ENCODE measurements at regions not wholly inside any gene's neighbourhood (a gene's known extent, or its start where the extent isn't known, plus 50 kb on each side); places are given as distances from the start of the nearest gene placed in this dataset.

DNA sequence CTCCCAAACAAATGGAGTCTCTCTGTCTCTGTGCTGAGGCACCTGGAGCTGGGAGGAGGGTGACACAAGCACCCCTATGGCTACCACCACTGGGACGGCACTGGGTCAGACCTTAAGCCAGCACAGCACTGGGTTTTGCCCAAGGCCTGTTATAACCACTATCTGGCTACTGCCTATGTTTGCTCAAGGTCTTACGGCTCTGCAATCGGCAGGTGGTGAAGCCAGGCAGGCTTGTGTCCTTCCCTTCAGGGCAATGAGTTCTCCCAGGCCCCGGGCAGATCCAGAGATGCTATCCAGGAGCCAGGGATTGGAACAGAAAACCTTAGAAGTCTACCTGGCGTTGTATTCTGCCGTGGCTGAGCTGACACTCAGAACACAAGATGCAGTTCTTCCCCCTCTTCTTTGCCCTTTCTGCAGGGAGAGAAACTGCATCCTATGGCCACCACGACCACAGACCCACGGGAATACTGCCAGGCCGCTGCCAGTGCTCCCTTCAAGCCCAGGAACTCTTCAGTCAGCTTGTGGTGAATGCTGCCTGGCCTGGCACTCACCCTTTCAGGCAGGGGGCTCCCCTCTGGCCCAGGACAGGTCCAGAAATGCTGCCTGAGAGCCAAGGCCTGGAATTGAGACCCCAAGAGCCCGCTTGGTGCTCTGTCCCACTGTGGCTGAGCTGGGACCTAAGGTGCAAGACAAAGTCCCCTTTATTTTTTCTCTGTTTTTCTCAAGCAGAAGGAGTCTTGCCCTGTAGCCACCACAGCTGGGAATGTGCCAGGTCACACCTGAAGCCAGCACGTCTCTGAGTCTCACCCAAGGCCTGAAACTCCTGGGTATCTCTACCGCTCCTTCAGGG, 67.0 kb upstream of the FRMD1 start:
- no peak overlapping the region for H3K4me3 ChIP-seq (ENCODE audit: low read length)
- no peaks in the 10 kb centered on the region for H3K36me3 ChIP-seq (ENCODE audit: insufficient read depth, low read depth, low read length)
- H3K27ac ChIP-seq (ENCODE audit: low read length): no peak overlapping the region
- H3K9me3 ChIP-seq (ENCODE audit: insufficient read depth, low read depth, low read length): no peaks in the 10 kb centered on the region
- H3K27me3 ChIP-seq (ENCODE audit: insufficient read depth, low read length): no peaks in the 10 kb centered on the region; the same call in 1 of the 2 replicates
- H3K4me1 ChIP-seq (ENCODE audit: insufficient read depth, low read length): no peaks in the 10 kb centered on the region
- H3K9ac ChIP-seq (ENCODE audit: low read depth, low read length): no peak overlapping the region

DNA sequence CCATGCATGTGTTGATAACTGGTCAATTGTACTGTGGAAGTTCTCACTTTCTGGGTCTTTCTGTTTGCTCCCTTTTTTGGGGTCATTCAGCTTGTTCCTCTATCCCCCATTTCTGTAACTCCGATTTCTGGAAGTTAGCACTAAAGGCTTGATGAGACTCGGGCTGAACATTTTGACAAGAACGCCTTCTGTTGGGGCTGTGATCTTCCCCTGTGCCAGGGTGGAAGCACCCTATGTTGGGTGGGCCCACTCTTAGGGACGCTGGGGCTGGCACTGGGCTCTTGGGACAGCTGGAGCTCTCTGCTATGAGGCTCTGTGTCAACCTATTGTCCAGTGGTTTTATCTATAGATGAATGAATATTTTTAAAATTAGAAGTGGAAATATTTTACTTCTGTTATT, 60.1 kb upstream of the FRMD1 start:
- Histone ChIP-seq H3K27me3 (ENCODE audit: insufficient read depth, low read length) (0 out of 2 replicates have a peak, but pooled peaks cover under 1% of the 10 kb centered on the region), H3K4me3 (ENCODE audit: low read length) (no peak overlapping the region), H3K4me1 (ENCODE audit: insufficient read depth, low read length) (no peaks in the 10 kb centered on the region), H3K36me3 (ENCODE audit: insufficient read depth, low read depth, low read length) (no peaks in the 10 kb centered on the region), H3K9me3 (ENCODE audit: insufficient read depth, low read depth, low read length) (no peaks in the 10 kb centered on the region), H3K9ac (ENCODE audit: low read depth, low read length) (no peak overlapping the region), H3K27ac (ENCODE audit: low read length) (no peak overlapping the region)

GRCh38 chr6:168138436-168138835, 59.4 kb upstream of the FRMD1 start:
- H3K27ac ChIP-seq (ENCODE audit: low read length): no peak overlapping the region
- H3K9ac ChIP-seq (ENCODE audit: low read depth, low read length): no peak overlapping the region
- H3K36me3 ChIP-seq (ENCODE audit: insufficient read depth, low read depth, low read length): no peaks in the 10 kb centered on the region
- H3K4me1 ChIP-seq (ENCODE audit: insufficient read depth, low read length): no peaks in the 10 kb centered on the region
- no peak overlapping the region for H3K4me3 ChIP-seq (ENCODE audit: low read length)
- no peaks in the 10 kb centered on the region for H3K9me3 ChIP-seq (ENCODE audit: insufficient read depth, low read depth, low read length)
- peaks cover 7% of the 10 kb centered on the region for H3K27me3 ChIP-seq (ENCODE audit: insufficient read depth, low read length)

- peaks cover 20% of the 10 kb centered on the region for H3K27me3 ChIP-seq (ENCODE audit: insufficient read depth, low read length)
- H3K9me3 ChIP-seq (ENCODE audit: insufficient read depth, low read depth, low read length): no peaks in the 10 kb centered on the region
- no peak overlapping the region for H3K27ac ChIP-seq (ENCODE audit: low read length)
- no peak overlapping the region for H3K4me3 ChIP-seq (ENCODE audit: low read length)
- peaks cover 6% of the 10 kb centered on the region; the same call in 1 of the 2 replicates for H3K4me1 ChIP-seq (ENCODE audit: insufficient read depth, low read length)
- H3K9ac ChIP-seq (ENCODE audit: low read depth, low read length): no peak overlapping the region
- H3K36me3 ChIP-seq (ENCODE audit: insufficient read depth, low read depth, low read length): no peaks in the 10 kb centered on the region
Observed at GRCh38 chr6:168137024-168137423, 58.0 kb upstream of the FRMD1 start.

- no peak overlapping the region for H3K9ac ChIP-seq (ENCODE audit: low read depth, low read length)
- no peak overlapping the region for H3K27ac ChIP-seq (ENCODE audit: low read length)
- no peaks in the 10 kb centered on the region for H3K9me3 ChIP-seq (ENCODE audit: insufficient read depth, low read depth, low read length)
- H3K36me3 ChIP-seq (ENCODE audit: insufficient read depth, low read depth, low read length): no peaks in the 10 kb centered on the region
- peaks cover 24% of the 10 kb centered on the region for H3K27me3 ChIP-seq (ENCODE audit: insufficient read depth, low read length)
- H3K4me3 ChIP-seq (ENCODE audit: low read length): no peak overlapping the region
- peaks cover 7% of the 10 kb centered on the region; the same call in 1 of the 2 replicates for H3K4me1 ChIP-seq (ENCODE audit: insufficient read depth, low read length)
Observed at GRCh38 chr6:168136622-168137021, 57.6 kb upstream of the FRMD1 start.

DNA sequence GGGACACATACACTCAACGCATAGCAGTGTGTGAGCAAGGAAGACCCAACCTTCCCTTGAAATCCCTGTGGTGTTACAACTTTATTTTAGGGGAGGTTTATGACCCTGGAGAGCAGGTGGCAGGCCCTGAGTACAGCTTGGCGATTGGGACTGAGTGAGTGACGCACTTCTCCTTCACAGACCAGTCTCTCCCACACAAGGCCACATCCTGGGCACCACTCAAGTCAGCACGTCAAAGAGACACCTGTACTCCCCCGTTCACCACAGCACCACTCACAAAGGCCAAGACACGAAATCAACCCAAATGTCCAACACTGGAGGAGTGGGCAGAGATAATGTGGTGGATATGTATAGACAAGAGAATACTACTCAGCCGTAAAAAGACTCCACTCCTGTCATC, 57.0 kb upstream of the FRMD1 start:
- no peak overlapping the region for H3K4me3 ChIP-seq (ENCODE audit: low read length)
- H3K27me3 ChIP-seq (ENCODE audit: insufficient read depth, low read length): peaks cover 30% of the 10 kb centered on the region
- H3K9me3 ChIP-seq (ENCODE audit: insufficient read depth, low read depth, low read length): no peaks in the 10 kb centered on the region
- peaks cover 7% of the 10 kb centered on the region; the same call in 1 of the 2 replicates for H3K4me1 ChIP-seq (ENCODE audit: insufficient read depth, low read length)
- no peak overlapping the region for H3K27ac ChIP-seq (ENCODE audit: low read length)
- no peaks in the 10 kb centered on the region for H3K36me3 ChIP-seq (ENCODE audit: insufficient read depth, low read depth, low read length)
- H3K9ac ChIP-seq (ENCODE audit: low read depth, low read length): no peak overlapping the region

GRCh38 chr6:168134560-168135201, 55.7 kb upstream of the FRMD1 start:
- H3K4me3 ChIP-seq (ENCODE audit: low read length): no peak overlapping the region
- H3K27ac ChIP-seq (ENCODE audit: low read length): no peak overlapping the region
- peaks cover 37% of the 10 kb centered on the region for H3K27me3 ChIP-seq (ENCODE audit: insufficient read depth, low read length)
- no peaks in the 10 kb centered on the region for H3K36me3 ChIP-seq (ENCODE audit: insufficient read depth, low read depth, low read length)
- no peaks in the 10 kb centered on the region for H3K9me3 ChIP-seq (ENCODE audit: insufficient read depth, low read depth, low read length)
- H3K4me1 ChIP-seq (ENCODE audit: insufficient read depth, low read length): peaks cover 7% of the 10 kb centered on the region; the same call in 1 of the 2 replicates
- no peak overlapping the region for H3K9ac ChIP-seq (ENCODE audit: low read depth, low read length)

- Histone ChIP-seq H3K27me3 (ENCODE audit: insufficient read depth, low read length) (peaks cover 37% of the 10 kb centered on the region), H3K36me3 (ENCODE audit: insufficient read depth, low read depth, low read length) (no peaks in the 10 kb centered on the region), H3K4me1 (ENCODE audit: insufficient read depth, low read length) (peaks cover 7% of the 10 kb centered on the region; the same call in 1 of the 2 replicates), H3K27ac (ENCODE audit: low read length) (no peak overlapping the region), H3K4me3 (ENCODE audit: low read length) (no peak overlapping the region), H3K9ac (ENCODE audit: low read depth, low read length) (no peak overlapping the region), H3K9me3 (ENCODE audit: insufficient read depth, low read depth, low read length) (no peaks in the 10 kb centered on the region)
Observed at GRCh38 chr6:168133687-168134559, 54.9 kb upstream of the FRMD1 start.

GRCh38 chr6:168133168-168133561, 54.2 kb upstream of the FRMD1 start:
- Histone ChIP-seq H3K4me3 (ENCODE audit: low read length) (no peak overlapping the region), H3K36me3 (ENCODE audit: insufficient read depth, low read depth, low read length) (no peaks in the 10 kb centered on the region), H3K9ac (ENCODE audit: low read depth, low read length) (no peak overlapping the region), H3K4me1 (ENCODE audit: insufficient read depth, low read length) (peaks cover 7% of the 10 kb centered on the region; the same call in 1 of the 2 replicates), H3K27ac (ENCODE audit: low read length) (no peak overlapping the region), H3K9me3 (ENCODE audit: insufficient read depth, low read depth, low read length) (no peaks in the 10 kb centered on the region), H3K27me3 (ENCODE audit: insufficient read depth, low read length) (peaks cover 37% of the 10 kb centered on the region)

DNA sequence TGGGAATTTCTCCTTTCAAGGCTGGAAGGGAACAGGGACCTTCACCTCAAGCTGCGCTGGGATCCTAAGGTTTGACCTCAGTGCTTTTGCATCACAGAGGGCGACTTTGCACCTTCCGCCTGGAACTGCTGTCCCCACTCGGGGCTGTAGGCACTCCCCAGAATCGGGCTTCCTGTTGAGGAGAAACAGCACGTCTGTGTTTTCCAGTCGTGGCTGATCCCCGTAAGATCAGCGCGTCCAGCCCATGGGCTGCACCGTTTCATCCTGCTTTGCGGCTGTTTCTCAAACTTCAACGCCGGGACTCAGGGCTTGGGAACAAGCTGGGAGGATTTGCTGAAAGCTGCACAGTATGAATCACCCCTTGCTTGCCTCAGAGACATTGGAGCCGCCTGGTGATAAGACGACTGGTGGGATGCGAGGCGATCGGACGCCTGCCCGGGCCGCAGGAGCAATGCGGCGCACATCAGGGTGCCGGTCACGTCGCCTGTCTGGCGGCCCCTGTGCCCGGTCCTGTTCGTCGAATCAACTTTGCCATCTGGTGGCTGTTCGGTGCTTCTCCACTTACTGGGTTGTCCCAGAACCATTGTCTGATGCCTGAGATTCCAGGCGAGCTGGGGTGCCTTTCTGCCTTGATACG, 53.6 kb upstream of the FRMD1 start:
- H3K9me3 ChIP-seq (ENCODE audit: insufficient read depth, low read depth, low read length): no peaks in the 10 kb centered on the region
- peaks cover 7% of the 10 kb centered on the region; the same call in 1 of the 2 replicates for H3K4me1 ChIP-seq (ENCODE audit: insufficient read depth, low read length)
- H3K9ac ChIP-seq (ENCODE audit: low read depth, low read length): no peak overlapping the region; the same call in 1 of the 2 replicates
- H3K27ac ChIP-seq (ENCODE audit: low read length): no peak overlapping the region
- peak overlapping the region; percentile 34; the same call in 1 of the 2 replicates for H3K4me3 ChIP-seq (ENCODE audit: low read length)
- H3K27me3 ChIP-seq (ENCODE audit: insufficient read depth, low read length): peaks cover 37% of the 10 kb centered on the region
- H3K36me3 ChIP-seq (ENCODE audit: insufficient read depth, low read depth, low read length): no peaks in the 10 kb centered on the region

Measured in iPS-20b (cell line).